Tibial nerve (tissue), 4 donors: ENCODE measurements at regions not wholly inside any gene's neighbourhood (a gene's known extent, or its start where the extent isn't known, plus 50 kb on each side); places are given as distances from the start of the nearest gene placed in this dataset.
A peak's percentile ranks its signal among the peaks of the same experiment; 100 is the strongest.

Experiments
- DNase-seq, 2 donors: peaks; one replicate each; pipeline ENCODE4 v3.0.0-alpha.2; 2019; ENCODE audit warnings: low spot score in 2 of 2
- H3K27ac ChIP-seq, 4 donors: fragments of 200-600 bp; sonication (generic) in 3 of 4; one replicate each; pipeline ENCODE4 v1.5.1; 2017 to 2019; ENCODE audit warnings: mild to moderate bottlenecking in 1 of 4
- H3K27me3 ChIP-seq, 2 donors: fragments of 200-600 bp; sonication (generic) in 1 of 2; one replicate each; pipeline versions ENCODE4 v1.5.1 to v1.6.0; 2017 to 2019
- H3K36me3 ChIP-seq, 3 donors: fragments of 200-600 bp; sonication (generic); one replicate each; pipeline ENCODE4 v1.5.1; 2018 to 2019
- H3K4me1 ChIP-seq, 4 donors: fragments of 200-600 bp; sonication (generic) in 3 of 4; one replicate each; pipeline ENCODE4 v1.5.1; 2017 to 2019
- H3K4me3 ChIP-seq, 4 donors: fragments of 200-600 bp; sonication (generic) in 3 of 4; one replicate each; pipeline ENCODE4 v1.5.1; 2017 to 2019; ENCODE audit warnings: mild to moderate bottlenecking in 1 of 4, moderate library complexity in 1 of 4
- H3K9me3 ChIP-seq, 4 donors: fragments of 200-600 bp; sonication (generic) in 3 of 4; one replicate each; pipeline ENCODE4 v1.5.1; 2017 to 2019
- EP300 ChIP-seq, 2 donors: sonication (generic); formaldehyde crosslinking; IDR thresholded peaks; one replicate each; pipeline ENCODE4 v1.6.1; 2017; ENCODE audit warnings: antibody characterized with exemption in 2 of 2, mild to moderate bottlenecking in 1 of 2
- POLR2A ChIP-seq, 2 donors: fragments of 450-650 bp; IDR thresholded peaks; one replicate each; pipeline ENCODE4 v1.6.1; 2017; ENCODE audit warnings: antibody characterized with exemption in 2 of 2, mild to moderate bottlenecking in 2 of 2, moderate library complexity in 2 of 2
- WGBS, 2 donors: methylation state at CpG; one replicate each; pipeline ENCODE4 v1.1.5; 2018; 5-methylcytosine and 5-hydroxymethylcytosine counted together
- TF ChIP-seq, protein P1 (sequence below), 5 experiments: fragments of 200-600 bp in 3 of 5; fragments of 450-650 bp in 2 of 5; sonication (generic) in 3 of 5; IDR thresholded peaks; one replicate each; pipeline ENCODE4 v1.5.1; 2016 to 2019; ENCODE audit warnings: antibody characterized with exemption in 5 of 5, mild to moderate bottlenecking in 3 of 5, moderate library complexity in 2 of 5

DNA sequence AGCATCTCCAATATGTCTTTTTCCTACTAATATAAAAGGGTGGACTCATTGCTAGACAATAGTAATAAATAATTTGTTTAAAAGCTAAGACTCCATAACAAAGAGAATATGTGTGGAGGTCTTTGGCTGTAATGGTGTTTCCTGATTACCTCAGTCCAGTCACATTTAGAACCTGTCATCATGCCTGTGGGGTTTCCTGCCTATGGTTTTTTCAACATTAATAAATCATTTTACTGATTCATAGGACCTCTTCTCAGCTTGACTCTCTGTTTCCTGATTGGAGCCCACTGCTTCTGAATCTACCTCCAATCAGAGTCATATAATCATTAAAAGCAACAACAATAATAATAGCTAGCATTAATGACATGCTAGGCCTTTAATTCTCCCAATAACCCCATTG lies 52.4 kb upstream of the GNAI1 start:
- DNase-seq, result no peak
- H3K36me3 ChIP-seq, result no peaks in the 10 kb centered on the region
- TF ChIP-seq, protein P1, sequence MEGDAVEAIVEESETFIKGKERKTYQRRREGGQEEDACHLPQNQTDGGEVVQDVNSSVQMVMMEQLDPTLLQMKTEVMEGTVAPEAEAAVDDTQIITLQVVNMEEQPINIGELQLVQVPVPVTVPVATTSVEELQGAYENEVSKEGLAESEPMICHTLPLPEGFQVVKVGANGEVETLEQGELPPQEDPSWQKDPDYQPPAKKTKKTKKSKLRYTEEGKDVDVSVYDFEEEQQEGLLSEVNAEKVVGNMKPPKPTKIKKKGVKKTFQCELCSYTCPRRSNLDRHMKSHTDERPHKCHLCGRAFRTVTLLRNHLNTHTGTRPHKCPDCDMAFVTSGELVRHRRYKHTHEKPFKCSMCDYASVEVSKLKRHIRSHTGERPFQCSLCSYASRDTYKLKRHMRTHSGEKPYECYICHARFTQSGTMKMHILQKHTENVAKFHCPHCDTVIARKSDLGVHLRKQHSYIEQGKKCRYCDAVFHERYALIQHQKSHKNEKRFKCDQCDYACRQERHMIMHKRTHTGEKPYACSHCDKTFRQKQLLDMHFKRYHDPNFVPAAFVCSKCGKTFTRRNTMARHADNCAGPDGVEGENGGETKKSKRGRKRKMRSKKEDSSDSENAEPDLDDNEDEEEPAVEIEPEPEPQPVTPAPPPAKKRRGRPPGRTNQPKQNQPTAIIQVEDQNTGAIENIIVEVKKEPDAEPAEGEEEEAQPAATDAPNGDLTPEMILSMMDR (IDR thresholded peaks at IDR 0.05), result no peak
- TF ChIP-seq EP300 (IDR thresholded peaks at IDR 0.05) (no peak), POLR2A (IDR thresholded peaks at IDR 0.05) (no peak)
- H3K4me3 ChIP-seq, result no peak overlapping the region
- no peaks in the 10 kb centered on the region for H3K27me3 ChIP-seq
- peaks cover 0 to 4% (median 0%) of the 10 kb centered on the region in 4 donors for H3K4me1 ChIP-seq
- no peaks in the 10 kb centered on the region for H3K9me3 ChIP-seq
- H3K27ac ChIP-seq, result no peak overlapping the region

DNA sequence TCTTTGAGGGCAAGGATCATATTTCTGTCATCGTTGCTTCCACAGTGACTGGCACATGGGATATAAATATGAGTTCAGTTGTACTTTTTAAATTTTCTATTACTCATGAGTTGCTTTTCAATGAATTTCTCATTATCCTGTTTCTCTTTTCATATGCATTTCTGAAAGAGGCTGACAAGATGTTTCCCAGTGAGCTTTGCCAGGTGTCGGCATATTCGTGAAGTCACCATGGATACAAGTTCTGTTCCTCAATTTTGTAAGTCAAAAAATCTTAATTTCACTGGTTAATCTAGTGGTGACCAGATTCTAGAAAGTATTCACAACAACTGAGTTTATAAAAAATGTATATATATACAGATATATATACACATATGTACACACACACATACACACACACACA lies 55.7 kb upstream of the GNAI1 start:
- no peak for DNase-seq
- 83 to 87% methylated on average over 3 of the region's 3 CpGs for WGBS, 2 donors
- Histone ChIP-seq H3K27me3 (no peaks in the 10 kb centered on the region), H3K9me3 (no peaks in the 10 kb centered on the region), H3K27ac (no peak overlapping the region), H3K36me3 (no peaks in the 10 kb centered on the region), H3K4me3 (no peak overlapping the region), H3K4me1 (no peaks in the 10 kb centered on the region)
- TF ChIP-seq POLR2A (IDR thresholded peaks at IDR 0.05) (no peak), EP300 (IDR thresholded peaks at IDR 0.05) (no peak)
- TF ChIP-seq, protein P1 (IDR thresholded peaks at IDR 0.05), result no peak

DNA sequence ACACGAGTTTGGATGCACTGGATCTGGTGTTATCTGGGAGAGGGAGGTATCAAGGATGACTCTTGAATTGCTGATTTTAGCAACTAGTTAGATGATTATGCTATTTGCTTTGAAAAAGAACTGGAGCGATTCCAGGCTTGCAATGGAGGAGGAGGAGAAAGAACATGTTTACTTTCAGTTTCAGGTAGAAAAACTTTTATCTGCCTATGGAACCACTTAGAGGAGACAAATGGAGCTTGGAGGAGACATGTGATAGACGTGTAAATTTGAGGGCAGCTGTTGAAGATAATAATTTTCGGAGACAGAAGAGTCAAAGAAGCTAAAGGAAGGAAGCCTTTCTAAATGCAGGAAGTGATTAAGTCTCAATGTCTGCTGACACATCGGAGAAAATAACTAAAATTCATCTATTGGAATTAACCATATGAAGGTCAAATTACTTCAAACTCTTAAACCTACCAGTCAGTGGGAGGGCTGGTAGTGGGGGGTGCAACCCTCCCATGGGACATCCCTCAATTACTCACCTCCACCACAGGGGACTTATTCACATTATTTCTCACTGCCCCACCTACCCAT lies 56.4 kb upstream of the GNAI1 start:
- Histone ChIP-seq H3K27ac (no peak overlapping the region), H3K4me3 (peak overlapping the region; percentile 15 to 37 (median 32)), H3K36me3 (no peaks in the 10 kb centered on the region), H3K27me3 (no peaks in the 10 kb centered on the region), H3K9me3 (peaks cover 0 to 2% (median 0%) of the 10 kb centered on the region in 4 donors), H3K4me1 (no peaks in the 10 kb centered on the region)
- DNase-seq, result no peak
- WGBS, 2 donors, result 31 to 35% methylated on average over 5 of the region's 5 CpGs
- TF ChIP-seq POLR2A (IDR thresholded peaks at IDR 0.05) (no peak), EP300 (IDR thresholded peaks at IDR 0.05) (no peak)
- TF ChIP-seq, protein P1 (IDR thresholded peaks at IDR 0.05), result no peak

DNA sequence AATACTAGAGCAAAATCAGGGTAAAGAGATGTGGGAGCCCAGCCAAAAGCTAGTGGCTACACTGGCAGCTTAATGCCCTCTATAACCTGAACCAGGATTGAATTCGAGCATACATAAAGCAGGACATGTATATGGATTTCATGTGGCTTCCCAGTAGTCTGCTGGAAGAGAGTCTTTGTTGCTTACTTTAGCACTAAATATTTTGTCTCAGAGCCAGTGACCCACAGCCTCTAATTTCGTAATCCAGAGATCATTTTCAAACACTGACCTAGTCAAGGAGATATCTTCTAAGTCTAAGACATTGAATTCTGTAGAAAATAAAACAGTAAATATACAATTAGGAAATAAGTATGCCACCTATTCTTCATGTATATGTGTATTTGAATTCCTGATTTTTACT lies 64.2 kb upstream of the GNAI1 start:
- WGBS, 2 donors, result 49 to 53% methylated on average over 2 of the region's 2 CpGs

DNA sequence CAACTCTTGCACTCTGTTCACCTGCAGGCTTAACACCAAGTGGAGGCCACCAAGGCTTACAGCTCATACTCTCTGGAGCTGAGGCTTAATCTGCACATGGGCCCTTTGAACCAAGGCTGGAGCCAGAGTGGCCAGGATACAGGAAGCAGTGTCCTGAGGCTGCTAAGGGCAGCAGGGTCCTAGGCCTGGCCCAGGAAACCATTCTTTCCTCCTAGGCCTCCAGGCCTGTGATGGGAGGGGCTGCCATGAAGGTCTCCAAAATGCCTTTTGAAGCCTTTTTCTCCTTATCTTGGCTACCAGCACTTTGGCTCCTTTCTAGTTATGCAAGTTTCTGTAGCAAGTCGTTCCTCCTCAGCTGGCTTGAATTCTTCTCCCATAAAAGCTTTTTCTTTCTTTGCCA lies 68.0 kb upstream of the GNAI1 start:
- TF ChIP-seq POLR2A (IDR thresholded peaks at IDR 0.05) (no peak), EP300 (IDR thresholded peaks at IDR 0.05) (no peak)
- TF ChIP-seq, protein P1 (IDR thresholded peaks at IDR 0.05), result no peak
- Histone ChIP-seq H3K4me1 (peaks cover 0 to 10% (median 0%) of the 10 kb centered on the region in 4 donors), H3K4me3 (no peak overlapping the region), H3K27me3 (no peaks in the 10 kb centered on the region), H3K9me3 (peaks cover 0 to 9% (median 0%) of the 10 kb centered on the region in 4 donors), H3K27ac (no peak overlapping the region), H3K36me3 (no peaks in the 10 kb centered on the region)
- 90% methylated on average over 1 of the region's 1 CpG for WGBS, 2 donors
- no peak for DNase-seq

More for the DNA sequence above, 64.2 kb upstream of the GNAI1 start:
- Histone ChIP-seq H3K4me1 (peaks cover 0 to 5% (median 0%) of the 10 kb centered on the region in 4 donors), H3K27me3 (no peaks in the 10 kb centered on the region), H3K27ac (no peak overlapping the region), H3K4me3 (no peak overlapping the region), H3K36me3 (no peaks in the 10 kb centered on the region), H3K9me3 (peaks cover 0 to 9% (median 2%) of the 10 kb centered on the region in 4 donors)
- DNase-seq, result no peak
- TF ChIP-seq, protein P1 (IDR thresholded peaks at IDR 0.05), result no peak
- TF ChIP-seq POLR2A (IDR thresholded peaks at IDR 0.05) (no peak), EP300 (IDR thresholded peaks at IDR 0.05) (no peak)
